PC-3 (cell line): ENCODE measurements at regions not wholly inside any gene's neighbourhood (a gene's known extent, or its start where the extent isn't known, plus 50 kb on each side); places are given as distances from the start of the nearest gene placed in this dataset.

Experiments used
- ATAC-seq: fragments of 200-7000 bp; cut with Tn5 transposase; 2 replicates; pipeline ENCODE4 v1.9.1; 2020; ENCODE audit warnings: mild to moderate bottlenecking, moderate library complexity
- BruUV-seq: library from RNA; stranded (reverse); fragments of 400-500 nt; replicated peaks from 2 replicates; lab custom pipeline; 2021; lab: Mats Ljungman, UMichigan
- CTCF ChIA-PET: fragments of 300-600 bp; sonication (Branson Sonifier 250); formaldehyde crosslinking; loops from one replicate; lab custom pipeline; 2022; ENCODE audit warnings: antibody characterized with exemption; lab: Charles Lee
- POLR2A ChIA-PET: fragments of 300-600 bp; sonication (Branson Sonifier 250); formaldehyde crosslinking; loops from one replicate; lab custom pipeline; 2022; ENCODE audit warnings: antibody characterized with exemption; ENCODE audit not compliant: unreplicated experiment; lab: Charles Lee
- DNase-seq: peaks from one replicate; pipeline ENCODE4 v3.0.0-alpha.2; 2015
- H2AFZ ChIP-seq: fragments of 300-600 bp; sonication (generic); 2 replicates; pipeline ENCODE4 v1.6.0; 2016; ENCODE audit warnings: antibody characterized with exemption, low read length
- H3F3A ChIP-seq: fragments of 300-600 bp; sonication (generic); one replicate; pipeline ENCODE4 v1.6.0; 2017; ENCODE audit warnings: antibody characterized with exemption, low read length, control low read depth, mild to moderate bottlenecking; ENCODE audit not compliant: unreplicated experiment
- H3K27ac ChIP-seq: fragments of 300-600 bp; sonication (generic); 2 replicates; pipeline ENCODE4 v1.5.1; 2016; ENCODE audit warnings: mild to moderate bottlenecking, low read length
- H3K27me3 ChIP-seq: fragments of 300-600 bp; sonication (generic); 2 replicates; pipeline ENCODE4 v1.6.1; 2016; ENCODE audit warnings: low read length, mixed read lengths
- H3K36me3 ChIP-seq: fragments of 300-600 bp; sonication (generic); 2 replicates; pipeline ENCODE4 v1.6.1; 2016; ENCODE audit warnings: low read depth, mixed run types, low read length, mixed read lengths
- H3K4me1 ChIP-seq: fragments of 300-600 bp; sonication (generic); 2 replicates; pipeline ENCODE4 v1.5.1; 2016; ENCODE audit warnings: low read length; ENCODE audit not compliant: insufficient read depth
- H3K4me2 ChIP-seq: fragments of 300-600 bp; sonication (generic); 2 replicates; pipeline ENCODE4 v1.6.0; 2016; ENCODE audit warnings: low read length
- H3K4me3 ChIP-seq: fragments of 300-600 bp; sonication (generic); 2 replicates; pipeline ENCODE4 v1.5.1; 2016; ENCODE audit warnings: mild to moderate bottlenecking, low read length, mixed read lengths
- H3K79me2 ChIP-seq: fragments of 300-600 bp; sonication (generic); 2 replicates; pipeline ENCODE4 v1.6.1; 2017; ENCODE audit warnings: low read length, mixed read lengths
- H3K9ac ChIP-seq: fragments of 300-600 bp; sonication (generic); 2 replicates; pipeline ENCODE4 v1.6.0; 2016; ENCODE audit warnings: mild to moderate bottlenecking, low read length
- H3K9me2 ChIP-seq: fragments of 300-600 bp; sonication (generic); replicated peaks from 2 replicates; pipeline ENCODE4 v1.6.1; 2016; ENCODE audit warnings: mixed run types, low read length, mixed read lengths
- H3K9me3 ChIP-seq: fragments of 300-600 bp; sonication (generic); 2 replicates; pipeline ENCODE4 v1.6.1; 2016; ENCODE audit warnings: low read length, mixed read lengths
- H4K20me1 ChIP-seq: fragments of 300-600 bp; sonication (generic); 2 replicates; pipeline ENCODE4 v1.6.1; 2016; ENCODE audit warnings: low read length, mixed read lengths
- EZH2 ChIP-seq: fragments of 300-600 bp; sonication (generic); IDR thresholded peaks from one replicate; pipeline ENCODE4 v1.6.1; 2017; ENCODE audit warnings: antibody characterized with exemption, mild to moderate bottlenecking, low read length; ENCODE audit not compliant: unreplicated experiment
- EZH2phosphoT487 ChIP-seq: fragments of 300-600 bp; sonication (generic); IDR thresholded peaks from 2 replicates; pipeline ENCODE4 v1.6.1; 2018; ENCODE audit warnings: mild to moderate bottlenecking, antibody characterized with exemption, low read length, borderline replicate concordance
- intact Hi-C: fragments of 100-400 bp; cut with micrococcal nuclease; formaldehyde crosslinking; loops from 2 replicates; pipeline ENCODE4 v1.9.0; 2023
- TF ChIP-seq, protein P1 (sequence below): fragments of 300-600 bp; sonication (generic); conservative IDR thresholded peaks from 2 replicates; pipeline ENCODE4 v1.5.1; 2017; ENCODE audit warnings: antibody characterized with exemption, low read depth, mild to moderate bottlenecking, low read length

DNA sequence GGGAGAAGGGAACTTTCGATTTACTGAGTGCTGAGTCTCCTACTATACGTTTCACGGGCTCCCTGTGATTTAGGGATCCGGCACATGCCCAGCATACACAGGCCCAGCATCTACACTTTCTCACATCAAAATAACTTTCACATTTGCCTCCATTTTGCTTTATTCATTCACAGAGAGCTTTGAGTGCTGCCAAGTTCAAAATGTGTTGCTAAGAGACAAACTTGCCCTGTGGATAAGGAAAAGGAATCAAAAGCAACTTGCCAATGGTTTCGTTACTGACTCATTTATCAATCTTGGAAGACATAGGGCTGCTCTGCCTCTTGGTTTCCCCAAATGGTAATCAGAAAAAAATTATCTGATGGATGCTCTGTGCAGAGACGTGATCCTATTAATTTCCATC is 86.3 kb upstream of the LRRN1 start:
- ATAC-seq (no peak), DNase-seq (no peak)
- no TSS peak for BruUV-seq
- CTCF ChIA-PET: no interaction called here
- Histone ChIP-seq H3K27ac (no peak overlapping the region), H3K4me2 (no peak overlapping the region), H3K27me3 (no peaks in the 10 kb centered on the region), H3K9me3 (peaks cover 13% of the 10 kb centered on the region), H3K9me2 (no peaks in the 10 kb centered on the region), H3K36me3 (no peaks in the 10 kb centered on the region), H3K4me1 (no peaks in the 10 kb centered on the region), H3K79me2 (no peaks in the 10 kb centered on the region), H3F3A (no peaks in the 10 kb centered on the region), H3K9ac (no peak overlapping the region), H2AFZ (no peak overlapping the region), H3K4me3 (no peak overlapping the region), H4K20me1 (no peaks in the 10 kb centered on the region)
- POLR2A ChIA-PET: no interaction called here
- intact Hi-C loops: no loop called here
- TF ChIP-seq EZH2 (no peak), EZH2phosphoT487 (no peak)
- TF ChIP-seq, protein P1, sequence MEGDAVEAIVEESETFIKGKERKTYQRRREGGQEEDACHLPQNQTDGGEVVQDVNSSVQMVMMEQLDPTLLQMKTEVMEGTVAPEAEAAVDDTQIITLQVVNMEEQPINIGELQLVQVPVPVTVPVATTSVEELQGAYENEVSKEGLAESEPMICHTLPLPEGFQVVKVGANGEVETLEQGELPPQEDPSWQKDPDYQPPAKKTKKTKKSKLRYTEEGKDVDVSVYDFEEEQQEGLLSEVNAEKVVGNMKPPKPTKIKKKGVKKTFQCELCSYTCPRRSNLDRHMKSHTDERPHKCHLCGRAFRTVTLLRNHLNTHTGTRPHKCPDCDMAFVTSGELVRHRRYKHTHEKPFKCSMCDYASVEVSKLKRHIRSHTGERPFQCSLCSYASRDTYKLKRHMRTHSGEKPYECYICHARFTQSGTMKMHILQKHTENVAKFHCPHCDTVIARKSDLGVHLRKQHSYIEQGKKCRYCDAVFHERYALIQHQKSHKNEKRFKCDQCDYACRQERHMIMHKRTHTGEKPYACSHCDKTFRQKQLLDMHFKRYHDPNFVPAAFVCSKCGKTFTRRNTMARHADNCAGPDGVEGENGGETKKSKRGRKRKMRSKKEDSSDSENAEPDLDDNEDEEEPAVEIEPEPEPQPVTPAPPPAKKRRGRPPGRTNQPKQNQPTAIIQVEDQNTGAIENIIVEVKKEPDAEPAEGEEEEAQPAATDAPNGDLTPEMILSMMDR: no peak

DNA sequence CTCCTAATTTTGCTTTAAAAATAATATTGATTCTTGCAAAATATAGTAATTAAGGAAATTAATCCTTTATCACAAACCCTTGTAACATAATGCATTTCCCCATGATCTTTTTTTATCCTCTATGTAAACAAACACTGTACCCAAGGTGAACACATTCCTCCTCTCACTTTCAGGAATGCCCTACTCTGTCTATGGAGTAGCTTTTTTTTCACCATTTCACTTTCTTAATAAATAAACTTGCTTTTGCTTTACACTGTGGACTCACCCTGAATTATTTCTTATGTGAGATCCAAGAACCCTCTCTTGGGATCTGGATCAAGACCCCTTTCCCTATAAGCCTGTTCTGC is 90.5 kb upstream of the LRRN1 start:
- no TSS peak for BruUV-seq
- H3K4me2 ChIP-seq: no peak overlapping the region
- no peak overlapping the region for H3K27ac ChIP-seq
- H3K9ac ChIP-seq: no peak overlapping the region
- H3K9me2 ChIP-seq: no peaks in the 10 kb centered on the region
- no peaks in the 10 kb centered on the region for H3K36me3 ChIP-seq
- H3K4me3 ChIP-seq: no peak overlapping the region
- intact Hi-C loops: no loop called here
- H2AFZ ChIP-seq: no peak overlapping the region
- H4K20me1 ChIP-seq: no peaks in the 10 kb centered on the region
- CTCF ChIA-PET: no interaction called here
- peaks cover 4% of the 10 kb centered on the region; the same call in 1 of the 2 replicates for H3K9me3 ChIP-seq
- no peaks in the 10 kb centered on the region for H3K27me3 ChIP-seq
- ATAC-seq: no peak
- H3K79me2 ChIP-seq: no peaks in the 10 kb centered on the region
- H3F3A ChIP-seq: no peaks in the 10 kb centered on the region
- TF ChIP-seq EZH2phosphoT487 (no peak), EZH2 (no peak)
- TF ChIP-seq, protein P1: no peak
- POLR2A ChIA-PET: no interaction called here
- H3K4me1 ChIP-seq: no peaks in the 10 kb centered on the region
- DNase-seq: no peak

DNA sequence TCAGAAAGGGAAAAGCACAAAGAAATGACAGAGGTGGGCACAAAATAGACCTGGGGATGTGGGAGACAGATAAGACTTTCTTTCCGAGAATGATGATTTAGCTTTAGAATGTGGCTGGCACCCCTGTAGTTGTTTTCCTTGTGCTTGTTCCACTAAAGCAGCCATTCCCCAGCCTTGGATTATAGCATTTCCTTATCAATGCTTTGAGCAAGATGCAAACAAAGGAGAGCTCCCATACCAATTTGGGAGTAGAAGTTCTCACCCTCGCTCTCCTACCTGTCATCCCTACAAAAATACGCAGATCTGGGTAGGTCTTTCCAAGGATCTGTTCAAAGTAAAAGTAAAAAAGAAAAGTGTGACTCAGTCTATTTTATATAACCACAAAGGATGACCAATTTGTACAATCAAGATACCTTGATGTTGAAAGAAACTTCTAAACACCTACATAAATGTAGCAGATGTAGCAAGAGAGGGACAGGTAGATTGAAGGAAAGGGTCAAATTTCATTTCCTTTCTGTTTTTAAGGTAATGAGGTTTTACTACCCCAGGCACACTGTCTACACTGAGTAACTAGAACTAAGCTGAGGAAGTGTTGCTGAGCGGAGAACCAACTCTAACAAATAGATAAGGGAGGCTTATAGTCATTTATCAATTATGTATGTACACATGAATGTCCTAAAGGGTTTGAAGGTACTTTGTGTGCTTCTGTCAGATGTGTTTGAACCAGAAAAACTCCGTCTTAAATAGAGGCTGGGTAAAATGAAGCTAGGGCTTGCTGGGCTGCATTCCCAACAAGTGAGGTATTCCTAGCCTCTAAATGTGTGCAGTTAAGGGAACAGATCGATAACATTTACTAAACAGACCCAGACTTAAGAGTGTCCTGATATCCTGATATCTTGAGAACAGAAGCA is 91.1 kb upstream of the LRRN1 start:
- Histone ChIP-seq H3K27ac (no peak overlapping the region), H3K79me2 (no peaks in the 10 kb centered on the region), H3K27me3 (no peaks in the 10 kb centered on the region), H4K20me1 (no peaks in the 10 kb centered on the region), H3K9me3 (peaks cover 4% of the 10 kb centered on the region; the same call in 1 of the 2 replicates), H3K4me2 (no peak overlapping the region), H3K36me3 (no peaks in the 10 kb centered on the region), H3K9ac (no peak overlapping the region), H3K9me2 (no peaks in the 10 kb centered on the region), H3F3A (no peaks in the 10 kb centered on the region), H2AFZ (no peak overlapping the region), H3K4me3 (no peak overlapping the region), H3K4me1 (no peaks in the 10 kb centered on the region)
- DNase-seq: no peak
- no peak for ATAC-seq
- intact Hi-C loops: no loop called here
- BruUV-seq: no TSS peak
- TF ChIP-seq EZH2: no peak
- TF ChIP-seq, protein P1: no peak
- no peak for TF ChIP-seq EZH2phosphoT487
- POLR2A ChIA-PET: no interaction called here
- CTCF ChIA-PET: no interaction called here
